K562 (cell line): ENCODE measurements at regions not wholly inside any gene's neighbourhood (a gene's known extent, or its start where the extent isn't known, plus 50 kb on each side); places are given as distances from the start of the nearest gene placed in this dataset.

Experiments used
- ATAC-seq: fragments of 200-7000 bp; cut with Tn5 transposase; 3 replicates; pipeline ENCODE4 v1.9.1; 2020; ENCODE audit warnings: moderate library complexity
- BruUV-seq: library from RNA; stranded (reverse); fragments of 400-500 nt; replicated peaks from 2 replicates; lab custom pipeline; 2021; lab: Mats Ljungman, UMichigan
- CTCF ChIA-PET: fragments of 300-600 bp; formaldehyde crosslinking; extraction: SDS; loops from one replicate; lab custom pipeline; 2021; ENCODE audit warnings: low intra/inter-chr PET ratio; lab: Yijun Ruan, JAX
- POLR2A ChIA-PET: fragments of 300-600, 350-650 bp; sonication (Branson Sonifier 250); formaldehyde crosslinking; extraction: SDS; loops from one replicate; lab custom pipeline; 2021; ENCODE audit warnings: antibody characterized with exemption, inconsistent platforms; lab: Yijun Ruan, JAX
- DNase-seq, 4 experiments: peaks; one replicate each; pipeline versions ENCODE4 v3.0.0 to v3.0.0-alpha.2; 2011 to 2018; ENCODE audit warnings: low spot score in 3 of 4, mixed read lengths in 3 of 4; ENCODE audit errors: extremely low read depth in 1 of 4
- FAIRE-seq: peaks from 2 replicates; lab custom pipeline; 2011; peaks lifted over from hg19 to GRCh38; lab: Jason Lieb, UNC
- H2AFZ ChIP-seq: 2 replicates; pipeline ENCODE4 v1.6.0; 2011; ENCODE audit warnings: low read depth, low read length, control low read depth, inconsistent platforms
- H3K27ac ChIP-seq: fragments of 200-600 bp; 3 replicates; pipeline ENCODE4 v1.8.0; 2011; ENCODE audit warnings: low read depth, mild to moderate bottlenecking, control low read depth, inconsistent platforms, low read length, moderate library complexity, mixed read lengths; ENCODE audit errors: extremely low read depth
- H3K27me3 ChIP-seq, 2 experiments: fragments of 300-600 bp in 1 of 2; 2 replicates in 1 of 2; 3 replicates in 1 of 2; pipeline versions ENCODE4 v1.6.0 to v1.8.0; 2011; ENCODE audit warnings: inconsistent platforms in 2 of 2, low read length in 2 of 2, mild to moderate bottlenecking in 1 of 2, mixed read lengths in 1 of 2, moderate library complexity in 1 of 2; ENCODE audit not compliant: control insufficient read depth in 2 of 2, insufficient read depth in 2 of 2
- H3K36me3 ChIP-seq: fragments of 300-600 bp; 3 replicates; pipeline ENCODE4 v1.8.0; 2011; ENCODE audit warnings: mild to moderate bottlenecking, low read length, inconsistent platforms; ENCODE audit not compliant: control insufficient read depth, insufficient read depth
- H3K4me1 ChIP-seq, 2 experiments: fragments of 200-600 bp in 1 of 2; replicated peaks in 1 of 2; 2 replicates in 1 of 2; 3 replicates in 1 of 2; pipeline versions ENCODE4 v1.5.1 to v1.8.0; 2011; ENCODE audit warnings: inconsistent platforms in 2 of 2, low read length in 2 of 2, mild to moderate bottlenecking in 1 of 2, mixed read lengths in 1 of 2, moderate library complexity in 1 of 2; ENCODE audit not compliant: control insufficient read depth in 2 of 2, insufficient read depth in 2 of 2
- H3K4me2 ChIP-seq: 2 replicates; pipeline ENCODE4 v1.6.1; 2011; ENCODE audit warnings: low read length, control low read depth, inconsistent platforms, mixed read lengths; ENCODE audit not compliant: insufficient read depth
- H3K4me3 ChIP-seq: fragments of 200-600 bp; sonication (generic), shearing (Covaris generic); 2 replicates; pipeline ENCODE4 v1.5.1; 2016; ENCODE audit warnings: control low read depth, inconsistent platforms
- H3K79me2 ChIP-seq: fragments of 200-600 bp; 3 replicates; pipeline ENCODE4 v1.8.0; 2011; ENCODE audit warnings: low read length, inconsistent platforms; ENCODE audit not compliant: control insufficient read depth, insufficient read depth
- H3K9ac ChIP-seq, 2 experiments: 2 replicates each; pipeline versions ENCODE4 v1.6.0 to v1.6.1; 2011; ENCODE audit warnings: low read depth in 2 of 2, low read length in 2 of 2, control low read depth in 1 of 2, inconsistent platforms in 1 of 2, mild to moderate bottlenecking in 1 of 2, mixed read lengths in 1 of 2; ENCODE audit not compliant: insufficient read depth in 1 of 2
- H3K9me1 ChIP-seq: one replicate; pipeline ENCODE4 v1.6.0; 2011; ENCODE audit warnings: inconsistent platforms, mild to moderate bottlenecking, low read length, moderate library complexity; ENCODE audit not compliant: control insufficient read depth, insufficient read depth
- H3K9me3 ChIP-seq: replicated peaks from 2 replicates; pipeline ENCODE4 v1.5.1; 2011; ENCODE audit warnings: low read depth, low read length, inconsistent platforms; ENCODE audit not compliant: control insufficient read depth, insufficient read depth
- H4K20me1 ChIP-seq: replicated peaks from 2 replicates; pipeline ENCODE4 v1.6.1; 2011; ENCODE audit warnings: low read length, inconsistent platforms, mixed read lengths; ENCODE audit not compliant: control insufficient read depth, insufficient read depth
- CBFA2T2 ChIP-seq: fragments of 450-650 bp; conservative IDR thresholded peaks from 2 replicates; pipeline ENCODE4 v1.6.1; 2017; ENCODE audit warnings: mild to moderate bottlenecking
- CREB3L1 ChIP-seq: fragments of 450-650 bp; IDR thresholded peaks from 2 replicates; pipeline ENCODE4 v1.6.1; 2014; ENCODE audit warnings: low read depth, mild to moderate bottlenecking, moderate library complexity, borderline replicate concordance
- ETS2 ChIP-seq: IDR thresholded peaks from 2 replicates; pipeline ENCODE4 v1.6.1; 2016; ENCODE audit warnings: borderline replicate concordance, missing genetic modification characterization, mild to moderate bottlenecking, moderate library complexity, missing compliant biosample characterization; ENCODE audit not compliant: poor library complexity, severe bottlenecking
- EZH2 ChIP-seq: IDR thresholded peaks from 2 replicates; pipeline ENCODE4 v1.6.1; 2012; ENCODE audit warnings: low read depth, mild to moderate bottlenecking, inconsistent platforms, low read length, borderline replicate concordance
- MBD1 ChIP-seq: fragments of 250-450 bp; sonication (Bioruptor Pico); IDR thresholded peaks from 2 replicates; pipeline ENCODE4 v1.8.0; 2022; ENCODE audit warnings: inconsistent platforms
- MTA2 ChIP-seq: fragments of 450-650 bp; IDR thresholded peaks from 2 replicates; pipeline ENCODE4 v1.6.1; 2016; ENCODE audit warnings: low read depth
- RBM34 ChIP-seq: fragments of 200-400 bp; formaldehyde crosslinking; IDR thresholded peaks from 2 replicates; pipeline ENCODE4 v1.6.1; 2018; ENCODE audit warnings: low read length, borderline replicate concordance; ENCODE audit not compliant: insufficient read depth
- TAF1 ChIP-seq: IDR thresholded peaks from 2 replicates; pipeline ENCODE4 v1.6.1; 2011; ENCODE audit warnings: mild to moderate bottlenecking, low read length, moderate library complexity; ENCODE audit not compliant: insufficient read depth, control insufficient read depth, severe bottlenecking; ENCODE audit errors: extremely low read depth
- THAP12 ChIP-seq: fragments of 250-450 bp; sonication (Bioruptor Pico); IDR thresholded peaks from 2 replicates; pipeline ENCODE4 v1.9.0; 2021; ENCODE audit warnings: mild to moderate bottlenecking, inconsistent platforms
- UBTF ChIP-seq, 2 experiments: IDR thresholded peaks; 2 replicates each; pipeline ENCODE4 v1.6.1; 2012; ENCODE audit warnings: improper control_type of control experiment in 2 of 2, low read depth in 2 of 2, low read length in 2 of 2, borderline replicate concordance in 1 of 2
- ZBED1 ChIP-seq: IDR thresholded peaks from 2 replicates; pipeline ENCODE4 v1.6.1; 2014
- ZNF57 ChIP-seq: fragments of 450-650 bp; formaldehyde crosslinking; IDR thresholded peaks from 2 replicates; pipeline ENCODE4 v1.4.0; 2020; ENCODE audit warnings: mild to moderate bottlenecking, moderate library complexity
- ZNF695 ChIP-seq: fragments of 450-650 bp; formaldehyde crosslinking; IDR thresholded peaks from 2 replicates; pipeline ENCODE4 v1.4.0; 2020; ENCODE audit warnings: mild to moderate bottlenecking, moderate library complexity
- WGBS: fragments of 100-300 bp; shearing (Covaris generic); methylation state at CpG from one replicate; pipeline ENCODE4 v1.1.6; 2016; ENCODE audit warnings: low coverage, mixed read lengths; ENCODE audit not compliant: insufficient coverage; ENCODE audit errors: missing lambda C conversion rate; 5-methylcytosine and 5-hydroxymethylcytosine counted together
- in situ Hi-C: fragments of 300-500 bp; cut with MboI; formaldehyde crosslinking; loops from 4 replicates; pipeline ENCODE4 v1.15.0; 2018; ENCODE audit warnings: inconsistent platforms, mixed read lengths
- intact Hi-C: fragments of 100-400 bp; cut with micrococcal nuclease; formaldehyde crosslinking; loops from 2 replicates; pipeline ENCODE4 v1.14.2; 2022

GRCh38 chr14:56374421-56374820, 205.2 kb upstream of the TMEM260 start (continued):
- TF ChIP-seq CREB3L1: no peak

- no peaks in the 10 kb centered on the region for H3K36me3 ChIP-seq
- BruUV-seq: no TSS peak
- no peak overlapping the region for H2AFZ ChIP-seq
- H3K4me2 ChIP-seq: no peak overlapping the region
- intact Hi-C loops (no loop called here), in situ Hi-C loops (no loop called here)
- H3K27me3 ChIP-seq: no peaks in the 10 kb centered on the region
- no peaks in the 10 kb centered on the region for H3K9me3 ChIP-seq
- no peaks in the 10 kb centered on the region for H3K79me2 ChIP-seq
- POLR2A ChIA-PET: no interaction called here
- no peak overlapping the region for H3K4me3 ChIP-seq
- ATAC-seq (no peak), FAIRE-seq (no peak), DNase-seq (no peak)
- no peaks in the 10 kb centered on the region for H3K4me1 ChIP-seq
- CTCF ChIA-PET: no interaction called here
- H3K9ac ChIP-seq: no peak overlapping the region
- H3K9me1 ChIP-seq: no peaks in the 10 kb centered on the region
- H3K27ac ChIP-seq: no peak overlapping the region
- H4K20me1 ChIP-seq: no peaks in the 10 kb centered on the region
- 1% methylated on average over 4 of the region's 4 CpGs for WGBS
- TF ChIP-seq MBD1 (CRISPR knock-in tag) (no peak), TAF1 (no peak), UBTF (IDR thresholded peaks at IDR 0.05; ENCODE audit: borderline replicate concordance in 1 of 2, low read depth in 2 of 2, low read length in 2 of 2) (no peak), ETS2 (tag) (no peak), CBFA2T2 (no peak), ZNF57 (CRISPR knock-in tag) (no peak), EZH2 (no peak), MTA2 (no peak), ZNF695 (CRISPR knock-in tag) (no peak), THAP12 (CRISPR knock-in tag) (no peak), RBM34 (no peak), ZBED1 (no peak)
Measured at GRCh38 chr14:56378046-56378445, 201.6 kb upstream of the TMEM260 start.
